Esophagus muscularis mucosa (tissue), 3 donors: ENCODE measurements at regions not wholly inside any gene's neighbourhood (a gene's known extent, or its start where the extent isn't known, plus 50 kb on each side); places are given as distances from the start of the nearest gene placed in this dataset.

Source experiments
- POLR2A ChIP-seq: fragments of 450-650 bp; IDR thresholded peaks from one replicate; pipeline ENCODE4 v1.6.1; 2017; ENCODE audit warnings: antibody characterized with exemption, moderate library complexity, mild to moderate bottlenecking, low read depth
- TF ChIP-seq, protein P1 (sequence below), 3 experiments: fragments of 200-600 bp in 2 of 3; fragments of 450-650 bp in 1 of 3; sonication (generic) in 2 of 3; IDR thresholded peaks; one replicate each; pipeline ENCODE4 v1.5.1; 2017 to 2019; ENCODE audit warnings: antibody characterized with exemption in 3 of 3, mild to moderate bottlenecking in 2 of 3, moderate library complexity in 1 of 3

DNA sequence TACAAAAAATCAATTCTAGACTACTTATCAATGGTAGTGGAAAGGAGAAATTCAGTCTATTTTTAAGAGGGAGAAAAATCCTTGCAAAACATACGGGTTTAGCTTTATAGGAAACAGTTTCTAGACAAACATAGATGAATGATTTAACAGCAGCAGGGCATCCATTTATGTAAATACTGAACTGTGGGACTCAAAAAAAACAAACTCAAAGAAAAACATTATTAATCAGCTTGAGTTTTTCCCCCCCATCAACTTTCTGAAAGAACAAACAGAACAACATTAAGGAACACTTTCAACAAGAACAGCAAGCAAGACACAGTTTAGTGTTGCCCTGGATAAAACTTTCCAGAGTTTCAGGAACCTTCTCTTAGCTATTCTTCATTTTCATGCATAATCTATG is 147.3 kb upstream of the KCNK2 start:
- TF ChIP-seq POLR2A, result no peak
- TF ChIP-seq, protein P1, sequence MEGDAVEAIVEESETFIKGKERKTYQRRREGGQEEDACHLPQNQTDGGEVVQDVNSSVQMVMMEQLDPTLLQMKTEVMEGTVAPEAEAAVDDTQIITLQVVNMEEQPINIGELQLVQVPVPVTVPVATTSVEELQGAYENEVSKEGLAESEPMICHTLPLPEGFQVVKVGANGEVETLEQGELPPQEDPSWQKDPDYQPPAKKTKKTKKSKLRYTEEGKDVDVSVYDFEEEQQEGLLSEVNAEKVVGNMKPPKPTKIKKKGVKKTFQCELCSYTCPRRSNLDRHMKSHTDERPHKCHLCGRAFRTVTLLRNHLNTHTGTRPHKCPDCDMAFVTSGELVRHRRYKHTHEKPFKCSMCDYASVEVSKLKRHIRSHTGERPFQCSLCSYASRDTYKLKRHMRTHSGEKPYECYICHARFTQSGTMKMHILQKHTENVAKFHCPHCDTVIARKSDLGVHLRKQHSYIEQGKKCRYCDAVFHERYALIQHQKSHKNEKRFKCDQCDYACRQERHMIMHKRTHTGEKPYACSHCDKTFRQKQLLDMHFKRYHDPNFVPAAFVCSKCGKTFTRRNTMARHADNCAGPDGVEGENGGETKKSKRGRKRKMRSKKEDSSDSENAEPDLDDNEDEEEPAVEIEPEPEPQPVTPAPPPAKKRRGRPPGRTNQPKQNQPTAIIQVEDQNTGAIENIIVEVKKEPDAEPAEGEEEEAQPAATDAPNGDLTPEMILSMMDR (IDR thresholded peaks at IDR 0.05), result no peak
